DMS 273 treated with DMSO at 0.1 percent for 48 hours (cell line): ENCODE measurements at regions not wholly inside any gene's neighbourhood (a gene's known extent, or its start where the extent isn't known, plus 50 kb on each side); places are given as distances from the start of the nearest gene placed in this dataset.

Experiments
- DNase-seq: peaks from one replicate; lab custom pipeline; 2025; lab: John Stamatoyannopoulos, UW

DNA sequence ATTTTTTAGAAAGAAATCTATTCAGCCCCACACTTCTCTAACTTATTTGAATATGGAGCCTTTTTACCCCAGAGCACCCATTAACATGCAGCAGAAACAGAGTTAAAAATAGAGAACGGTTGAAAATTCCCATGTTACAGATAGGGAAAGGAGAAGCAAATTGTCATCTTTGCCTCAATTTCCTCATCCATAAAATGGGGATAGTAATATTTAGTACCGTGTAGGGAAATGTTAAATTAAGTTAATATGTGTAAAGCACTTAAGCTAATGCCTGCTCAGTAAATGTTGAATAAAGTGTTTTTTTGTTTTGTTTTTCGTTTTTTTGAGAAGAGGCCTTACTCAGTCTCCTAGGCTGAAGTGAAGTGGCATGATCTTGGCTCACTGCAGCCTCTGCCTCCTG is 50.3 kb downstream of the NAV1 start:
- no peak for DNase-seq

DNA sequence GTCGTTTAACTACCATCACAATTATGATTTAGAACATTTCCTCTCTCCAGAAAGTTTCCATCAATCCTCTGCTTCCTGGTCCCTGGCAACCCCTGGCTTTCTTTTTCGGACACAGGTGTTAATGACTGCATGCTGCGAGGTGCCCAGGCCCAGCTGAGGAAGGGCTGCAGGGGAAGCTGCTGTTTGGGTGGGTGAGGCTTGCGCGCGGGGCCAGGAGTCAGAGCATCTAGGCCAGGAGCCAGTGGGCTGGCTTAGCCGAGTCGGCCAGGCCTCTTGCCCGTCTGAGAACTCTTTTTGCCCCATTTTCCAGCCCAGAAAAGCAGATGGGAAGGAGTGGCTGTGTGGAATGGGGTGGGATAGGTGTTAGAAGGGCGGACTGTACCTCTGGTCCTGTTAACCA is 51.5 kb downstream of the NAV1 start:
- DNase-seq = no peak

DNA sequence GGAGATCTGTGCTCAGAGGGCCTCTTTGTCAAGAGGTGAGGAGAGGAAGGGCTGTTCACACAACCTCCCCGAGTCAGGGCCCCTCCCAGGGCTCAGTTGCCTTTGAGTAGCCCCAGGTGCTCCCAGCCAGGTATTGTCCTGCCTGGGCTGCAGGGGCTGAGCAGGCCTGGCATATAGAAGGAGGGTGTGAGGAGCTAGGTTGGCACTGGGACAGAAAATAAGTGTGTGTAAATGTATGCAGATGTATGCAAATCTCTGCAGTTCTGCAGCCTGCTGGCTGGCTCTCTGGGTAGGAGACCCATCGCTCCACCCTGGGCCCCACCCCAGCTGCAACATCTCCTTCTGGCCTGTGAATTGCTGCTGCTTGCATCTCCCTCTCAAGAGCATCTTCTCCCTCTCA is 52.4 kb downstream of the NAV1 start:
- DNase-seq = no peak

DNA sequence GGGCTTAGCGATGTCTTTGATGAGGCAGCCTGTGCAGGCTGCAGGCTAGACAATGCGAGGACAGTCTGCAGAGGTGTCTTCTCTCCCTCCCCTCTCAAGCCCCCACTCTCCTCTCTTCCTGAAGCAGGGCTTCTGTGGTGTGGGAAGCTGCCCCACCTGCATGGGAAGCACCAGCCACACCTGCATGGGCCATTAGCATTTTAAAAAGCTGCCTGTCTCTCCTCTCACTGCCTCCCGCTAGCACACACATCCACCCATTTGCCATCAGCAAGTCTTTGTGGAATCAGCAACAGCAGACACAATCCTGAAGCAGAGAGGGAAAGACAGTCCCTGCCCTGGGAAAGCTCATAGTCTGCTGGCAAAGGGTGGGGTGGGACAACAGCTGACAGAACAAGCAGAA is 53.1 kb downstream of the NAV1 start:
- no peak for DNase-seq

DNA sequence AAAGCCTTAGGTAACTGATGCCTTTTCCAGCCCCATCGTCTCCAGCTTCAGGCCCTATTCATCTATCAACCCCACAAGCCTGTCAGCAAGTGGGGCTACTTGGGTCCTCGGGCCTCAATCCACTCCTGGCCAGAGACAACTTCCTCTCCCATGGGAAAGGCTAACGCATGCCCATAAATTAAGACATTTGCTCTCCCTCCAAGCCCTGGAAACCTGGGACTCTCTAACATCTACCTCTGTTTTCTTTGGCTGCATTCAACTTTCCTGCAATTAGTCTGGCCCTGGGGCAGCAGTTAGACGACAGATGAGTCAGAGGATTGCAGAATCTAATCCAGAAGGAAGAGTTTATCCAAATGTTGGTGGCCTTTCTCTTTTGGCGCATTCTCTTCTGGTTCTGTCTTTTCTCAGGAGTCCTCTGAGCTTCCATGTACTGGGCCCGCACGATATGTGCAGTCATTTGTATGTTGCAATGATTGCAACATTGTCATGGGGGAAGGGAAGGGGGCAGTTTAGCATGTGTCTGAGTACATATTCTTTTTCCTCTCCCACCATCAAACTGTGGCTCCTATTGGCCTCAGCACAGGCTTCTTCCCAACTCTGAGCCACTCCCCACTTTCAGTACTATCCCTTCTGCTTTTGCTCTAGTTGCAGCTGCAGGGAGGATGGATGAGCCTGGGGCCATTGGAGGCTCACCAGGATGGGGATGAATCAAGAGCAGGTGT is 54.4 kb downstream of the NAV1 start:
- DNase-seq = no peak

DNA sequence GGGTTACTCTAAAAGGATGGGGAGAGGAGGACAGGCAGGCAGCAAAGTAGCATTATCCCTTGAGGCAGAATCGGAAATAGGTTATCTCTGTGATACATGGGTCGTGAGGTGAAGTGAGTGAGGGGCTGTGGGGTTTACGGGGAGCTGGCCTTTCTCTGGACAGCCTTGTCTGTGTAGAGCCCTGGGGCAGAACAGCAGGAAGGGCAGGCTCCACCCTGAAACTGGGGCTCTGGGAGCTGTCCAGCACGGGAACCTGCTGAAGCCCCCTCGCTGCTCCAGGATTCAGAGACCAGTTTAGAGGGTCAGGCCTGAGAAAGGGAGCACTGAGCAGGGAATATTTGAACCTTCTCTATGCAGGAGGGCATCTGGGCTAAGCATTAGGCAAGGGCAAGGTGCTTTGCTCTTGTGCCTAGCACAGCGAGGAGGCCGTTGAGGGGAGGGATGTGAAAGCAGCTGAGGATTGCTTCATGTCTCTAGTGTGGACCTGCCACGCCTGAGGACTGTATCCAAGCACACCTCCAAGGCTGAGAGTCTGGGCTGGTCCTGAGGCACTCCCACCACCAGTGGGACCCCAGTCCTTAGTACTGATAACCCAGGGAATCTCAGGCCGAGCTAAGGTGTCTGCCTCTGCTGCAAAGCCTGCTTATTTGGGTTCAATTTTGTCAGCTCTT is 55.8 kb downstream of the NAV1 start:
- no peak for DNase-seq

DNA sequence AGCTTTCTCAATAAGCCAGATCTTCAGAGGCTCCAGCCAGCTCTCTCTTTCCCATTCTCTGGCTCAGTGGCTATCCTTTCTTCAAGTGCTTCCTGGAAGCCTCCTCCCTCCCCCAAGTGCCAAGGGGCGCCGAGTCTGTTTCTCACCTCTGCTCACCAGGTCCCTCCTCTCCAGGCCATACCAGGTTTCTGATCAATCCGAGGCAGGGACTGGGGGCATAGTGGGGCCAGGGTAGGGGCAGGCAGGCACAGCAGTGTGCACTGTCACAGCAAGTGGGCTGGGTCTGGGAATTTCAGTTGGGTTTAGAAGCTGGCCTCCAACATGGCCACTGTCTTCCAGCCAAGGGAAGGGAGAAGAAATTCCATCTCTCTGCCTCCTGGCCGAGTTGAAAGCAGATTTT is 56.5 kb downstream of the NAV1 start:
- DNase-seq = no peak

DNA sequence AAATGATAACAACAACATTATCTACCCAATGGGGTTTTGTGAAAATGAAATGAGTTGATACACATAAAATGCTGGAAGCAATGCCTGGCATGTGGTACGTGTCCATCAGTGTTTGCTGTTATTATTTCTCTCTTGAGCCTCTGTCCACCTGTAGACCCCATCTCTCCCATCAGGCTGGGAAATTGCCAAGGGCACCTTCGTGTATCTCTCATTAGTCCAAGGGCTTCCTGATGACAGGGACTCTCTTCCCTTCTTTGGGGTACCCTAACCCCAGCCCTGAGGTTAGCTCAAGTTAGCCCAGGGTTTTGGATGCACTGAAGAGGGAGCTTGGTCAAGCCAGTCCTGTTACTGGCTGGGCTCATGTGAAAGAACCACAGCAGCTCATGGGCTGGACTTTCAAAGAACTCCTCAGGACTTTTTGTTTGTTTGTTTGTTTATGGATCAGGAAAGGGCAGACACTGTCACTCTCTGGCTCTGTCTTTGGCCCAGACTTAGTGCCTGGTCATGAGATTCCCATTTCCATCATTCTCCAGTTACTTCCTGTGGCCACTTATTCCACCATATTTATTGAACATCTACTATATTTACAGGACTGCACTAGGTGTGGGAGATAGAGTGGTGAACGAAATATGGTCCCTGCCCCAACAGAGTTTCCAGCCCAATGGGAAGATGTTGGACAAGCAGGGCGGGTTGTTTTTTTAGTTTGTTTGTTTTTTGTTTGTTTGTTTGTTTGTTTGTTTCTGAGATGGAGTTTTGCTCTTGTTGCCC is 57.4 kb downstream of the NAV1 start:
- DNase-seq = no peak

DNA sequence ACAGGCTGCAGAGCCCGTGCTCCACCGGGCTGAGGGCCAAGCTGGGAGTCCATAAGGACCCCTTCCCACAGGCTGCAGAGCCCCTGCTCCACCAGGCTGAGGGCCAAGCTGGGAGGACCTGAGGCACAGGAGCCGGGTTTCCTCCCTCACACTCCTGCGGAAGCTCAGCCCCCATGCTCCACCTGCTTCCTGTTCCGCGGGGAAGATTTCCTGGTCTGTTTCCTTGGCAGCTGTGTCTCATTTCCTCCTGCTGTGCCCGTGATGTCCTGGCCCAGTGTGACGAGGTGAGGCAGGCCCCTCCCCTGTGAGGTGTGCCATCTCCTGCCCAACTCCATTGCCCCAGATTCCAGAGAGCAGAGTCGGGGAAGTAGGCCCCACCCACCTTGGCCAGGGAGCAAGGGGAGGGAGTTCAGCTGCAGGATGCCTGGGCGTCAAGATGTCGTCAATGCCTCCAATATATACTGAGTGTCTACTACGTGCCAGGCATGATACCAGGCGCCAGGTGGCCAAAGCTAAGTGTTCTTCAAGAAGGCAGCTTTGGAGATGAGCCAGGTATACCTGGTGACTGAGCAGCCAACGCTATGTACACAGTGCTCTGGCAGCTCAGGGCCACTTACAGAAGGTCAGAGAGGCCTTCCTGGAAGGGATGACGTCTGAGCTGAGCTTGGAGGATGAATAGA is 58.8 kb downstream of the NAV1 start:
- no peak for DNase-seq

DNA sequence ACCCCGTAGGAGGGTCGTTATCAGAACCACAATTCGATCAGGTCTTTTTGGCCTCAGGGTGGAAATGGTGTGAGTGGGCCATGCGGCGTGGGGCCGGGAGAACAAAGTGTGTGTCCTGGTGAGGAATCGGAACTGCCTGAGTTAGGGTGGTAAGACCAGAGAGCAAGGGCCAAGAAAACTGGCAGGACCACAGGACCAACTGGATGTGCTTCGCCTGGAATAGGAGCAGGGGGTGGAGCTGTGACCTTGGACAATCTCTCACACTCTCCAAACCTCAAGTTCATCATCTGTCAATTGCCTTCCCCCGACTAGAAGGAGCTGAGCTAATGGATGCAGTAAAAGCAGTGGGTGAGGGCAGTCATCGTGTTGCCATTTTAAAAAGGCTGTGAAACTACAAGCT is 59.5 kb downstream of the NAV1 start:
- DNase-seq = no peak

DNA sequence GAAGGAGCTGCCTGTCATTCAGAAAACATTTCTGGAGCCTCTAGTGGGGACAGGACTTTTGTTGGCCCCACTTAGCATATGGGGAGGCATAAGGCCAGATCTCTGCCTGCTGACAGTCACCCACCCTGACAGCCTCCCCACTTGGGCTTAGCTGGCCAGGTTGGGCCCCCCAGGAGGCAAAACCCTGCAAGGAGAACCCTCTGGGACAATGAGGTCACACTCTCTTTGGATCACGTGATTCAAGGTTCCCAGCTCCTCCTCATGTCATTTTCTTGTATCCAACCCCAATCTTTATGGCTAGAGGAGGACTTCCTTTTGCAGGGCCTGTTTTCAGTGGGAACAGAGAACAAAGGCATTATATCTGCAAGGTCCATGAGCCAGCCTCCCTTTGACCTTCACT is 60.0 kb downstream of the NAV1 start:
- no peak for DNase-seq

DNA sequence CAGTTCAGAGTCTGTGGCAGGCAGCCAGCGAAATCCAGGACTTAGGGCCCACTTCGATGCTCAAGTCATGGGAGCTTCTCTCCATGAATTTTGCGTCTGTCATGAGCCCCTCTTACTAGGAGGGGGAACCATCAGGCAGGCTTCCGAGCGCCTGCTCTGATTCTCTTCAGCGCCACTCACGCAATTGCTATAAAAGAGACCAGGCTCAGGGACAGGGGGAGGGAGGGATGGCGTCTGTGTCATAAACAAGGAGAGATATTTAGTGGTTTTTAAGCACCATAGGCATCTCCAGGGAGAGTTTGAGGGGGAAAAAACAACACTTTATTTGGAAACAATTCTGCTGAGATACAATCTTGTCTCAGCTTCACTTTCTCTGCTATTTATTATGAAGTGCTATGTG is 60.6 kb downstream of the NAV1 start:
- DNase-seq = no peak

DNA sequence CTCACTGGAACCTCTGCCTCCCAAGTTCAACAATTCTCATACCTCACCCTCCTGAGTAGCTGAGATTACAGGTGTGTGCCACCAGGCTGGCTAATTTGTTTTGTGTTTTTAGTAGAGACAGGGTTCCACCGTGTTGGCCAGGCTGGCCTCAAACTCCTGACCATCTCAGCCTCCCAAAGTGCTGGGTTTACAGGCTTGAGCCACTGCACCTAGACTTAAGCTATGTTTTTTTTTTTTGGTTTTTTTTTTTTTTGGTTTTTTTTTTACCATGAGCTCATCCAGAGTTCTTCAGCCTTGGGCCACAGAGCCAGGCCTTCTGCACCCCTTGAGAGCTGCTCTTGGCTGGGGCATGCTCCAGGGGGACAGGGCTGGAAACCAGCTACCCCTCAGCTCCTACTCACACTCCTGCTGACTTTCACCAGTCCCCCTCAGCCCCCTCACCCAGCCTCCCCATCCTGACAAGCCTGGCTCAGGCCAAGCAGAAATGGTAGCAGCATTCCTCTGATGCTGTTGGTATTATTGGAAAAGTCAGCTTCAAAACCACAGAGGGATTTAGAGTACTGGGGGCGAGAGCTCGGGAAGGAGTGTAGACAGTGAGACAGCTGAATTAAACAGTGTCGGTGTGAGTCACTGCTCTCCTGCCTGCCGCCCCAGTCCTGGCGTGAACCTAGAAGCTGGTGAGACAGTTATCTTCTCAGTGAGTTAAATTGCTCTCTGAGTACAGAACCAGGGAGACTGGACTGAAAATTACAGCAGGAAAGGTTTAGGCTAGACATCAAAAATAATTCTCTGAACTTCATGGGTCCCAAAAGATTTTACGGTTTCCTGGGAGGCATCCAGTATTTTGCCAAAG is 63.7 kb downstream of the NAV1 start:
- no peak for DNase-seq

DNA sequence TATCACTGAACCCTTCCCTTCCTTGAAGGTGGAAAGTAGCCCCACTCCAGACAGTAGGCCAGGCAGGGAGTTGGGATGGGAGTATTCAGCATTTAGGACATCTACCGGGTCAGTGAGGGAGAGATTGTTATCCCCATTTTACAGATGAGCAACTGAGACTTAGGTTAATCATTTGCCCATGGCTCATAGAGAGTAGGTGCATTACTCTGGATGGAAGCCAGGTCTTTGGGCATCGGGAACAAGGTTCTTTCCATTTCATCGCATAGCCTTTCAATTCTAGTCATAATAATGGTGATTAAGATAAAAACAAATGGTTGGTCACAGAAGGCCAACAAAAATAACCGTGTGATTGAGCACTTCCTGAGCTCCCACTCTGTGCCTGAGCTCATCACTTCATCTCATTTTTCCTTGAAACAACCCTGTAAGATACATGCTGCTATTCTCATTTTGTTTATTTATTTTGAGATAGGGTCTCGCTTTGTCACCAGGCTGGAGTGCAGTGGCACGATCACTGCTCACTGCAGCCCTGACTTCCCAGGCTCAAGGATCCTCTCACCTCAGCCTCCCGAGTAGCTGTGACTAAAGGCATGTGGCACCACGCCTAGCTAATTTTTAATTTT is 64.8 kb downstream of the NAV1 start:
- no peak for DNase-seq

DNA sequence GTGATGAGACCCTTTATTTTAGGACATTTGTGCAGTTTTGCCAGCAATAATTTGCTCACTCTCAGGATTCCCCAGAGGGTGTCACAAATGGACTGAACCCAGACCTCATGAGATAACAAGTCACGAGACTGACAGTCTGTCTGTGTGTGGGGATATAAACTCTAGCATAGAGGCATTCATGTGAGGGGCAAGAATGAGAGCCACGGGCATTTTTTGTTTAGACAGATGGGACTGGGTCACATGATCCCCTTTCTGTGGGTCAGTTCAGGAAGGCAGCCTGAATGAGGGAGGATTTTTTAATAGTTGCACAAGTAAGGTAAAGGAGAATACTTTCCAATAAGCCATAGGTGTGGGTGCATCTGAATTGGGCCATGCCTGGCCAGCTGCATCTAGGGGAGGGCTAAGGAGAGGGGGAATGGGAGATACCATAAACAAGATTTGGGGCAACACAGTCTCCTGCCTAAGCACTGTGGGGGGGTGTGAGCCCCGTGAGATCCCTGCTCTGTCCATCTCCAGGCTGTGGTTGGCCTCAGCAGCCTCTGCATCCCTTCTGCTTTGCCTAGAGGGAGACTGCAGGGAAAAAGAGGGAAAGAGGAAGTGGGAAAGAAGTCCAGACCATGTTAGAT is 66.6 kb downstream of the NAV1 start:
- no peak for DNase-seq

DNA sequence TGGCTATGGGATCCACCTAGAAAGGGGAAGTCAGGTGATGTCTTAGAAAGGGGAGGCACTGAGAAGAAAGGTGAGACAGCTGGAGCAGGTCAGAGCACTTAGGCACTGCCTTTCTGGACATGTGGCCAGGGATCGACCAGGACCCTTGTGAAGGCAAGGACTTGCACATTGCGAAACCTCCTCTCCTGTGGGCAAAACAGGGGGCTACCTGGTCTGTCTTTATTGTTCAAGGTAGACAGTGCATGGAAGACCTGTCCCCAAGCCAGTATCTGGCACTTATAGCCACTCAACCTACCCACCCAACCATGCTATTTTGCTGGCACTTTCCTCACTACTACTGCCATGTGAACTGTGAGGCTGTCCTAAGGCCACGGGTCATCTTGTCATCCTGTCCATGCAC is 67.2 kb downstream of the NAV1 start:
- DNase-seq = no peak

DNA sequence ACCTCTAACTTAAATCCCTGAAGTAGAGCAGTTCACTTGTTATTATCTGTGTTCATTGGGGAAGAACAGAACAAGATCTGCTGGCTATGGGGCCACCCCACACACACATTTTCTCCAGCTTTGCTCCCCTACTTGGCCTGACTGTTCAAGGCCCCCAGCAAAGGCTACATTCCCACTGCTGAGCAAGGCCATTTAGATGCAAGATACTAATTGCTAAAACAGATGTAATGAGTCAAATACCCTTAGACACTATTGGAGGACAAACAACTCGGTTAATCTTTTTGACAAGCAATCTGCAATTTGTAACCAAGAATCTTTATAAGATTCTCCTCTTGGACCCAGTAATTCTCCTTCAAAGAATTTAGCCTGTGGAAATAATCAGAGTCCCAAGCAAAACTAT is 67.7 kb downstream of the NAV1 start:
- no peak for DNase-seq

DNA sequence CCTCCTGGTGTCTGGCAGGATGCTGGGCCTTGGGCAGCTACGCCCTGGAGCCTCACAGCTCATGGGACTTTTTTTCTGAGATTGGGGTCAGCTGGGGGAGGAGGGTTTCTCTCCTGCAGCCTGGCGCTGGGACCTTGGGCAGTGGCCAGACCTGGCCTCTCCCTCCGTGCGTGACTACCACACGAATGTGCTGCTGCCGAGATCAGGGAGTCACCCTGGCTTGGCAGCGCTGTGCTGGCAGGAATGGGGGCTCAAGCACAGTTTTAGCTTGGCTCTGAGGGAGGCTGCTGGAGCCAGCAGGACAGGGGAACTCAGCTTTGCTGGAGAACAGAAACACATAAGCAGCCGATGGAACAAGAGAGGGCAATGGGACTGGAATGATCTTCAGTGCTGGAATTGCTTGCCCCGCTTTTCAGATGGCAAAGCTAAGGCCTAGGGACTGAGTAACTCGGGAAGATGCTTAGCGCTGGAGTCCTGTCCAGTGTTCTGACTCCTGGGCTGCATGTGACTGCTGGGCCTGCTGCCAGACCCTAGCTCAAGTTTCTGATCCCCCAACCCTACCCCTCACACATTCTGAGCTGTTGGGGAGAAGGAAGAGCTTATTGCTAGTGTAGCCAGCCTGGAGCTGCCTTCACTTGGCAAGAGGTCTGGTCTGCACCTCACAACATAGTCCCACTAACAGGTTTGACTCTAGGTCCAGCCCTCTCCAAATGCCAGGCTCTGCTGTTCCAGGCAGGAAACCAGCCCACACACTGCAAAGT is 69.9 kb downstream of the NAV1 start:
- DNase-seq = no peak

DNA sequence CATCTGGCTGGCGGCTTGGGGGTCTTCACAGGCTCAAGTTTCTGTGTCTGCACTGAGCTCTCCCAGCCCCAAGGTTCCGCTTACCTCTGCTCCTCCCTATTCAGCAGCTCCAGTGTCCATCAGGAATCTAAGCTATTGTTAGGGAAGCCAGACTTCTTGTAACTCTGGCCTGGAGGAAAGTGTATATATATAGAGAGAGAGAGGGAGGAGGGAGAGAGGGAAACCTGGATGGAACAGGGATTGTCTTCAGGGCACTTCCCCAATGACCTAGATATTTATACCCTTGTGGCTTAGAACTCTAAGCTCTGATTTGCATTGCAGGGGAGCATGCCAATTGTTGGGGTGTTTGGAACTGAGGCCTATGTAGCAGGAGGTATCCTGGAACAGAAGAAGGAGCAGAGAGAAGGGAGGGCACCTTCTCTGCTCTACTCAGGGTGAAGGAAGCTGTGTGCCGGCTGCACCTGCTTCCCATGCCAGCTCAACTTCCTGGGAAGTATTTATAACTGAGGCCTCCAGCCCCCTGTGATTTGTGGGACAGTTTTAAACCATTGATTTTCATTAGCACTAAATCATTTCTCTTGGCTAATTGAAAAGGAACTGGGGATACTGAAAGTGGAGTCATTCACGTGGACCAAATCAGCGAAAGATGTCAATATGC is 70.9 kb downstream of the NAV1 start:
- no peak for DNase-seq

DNA sequence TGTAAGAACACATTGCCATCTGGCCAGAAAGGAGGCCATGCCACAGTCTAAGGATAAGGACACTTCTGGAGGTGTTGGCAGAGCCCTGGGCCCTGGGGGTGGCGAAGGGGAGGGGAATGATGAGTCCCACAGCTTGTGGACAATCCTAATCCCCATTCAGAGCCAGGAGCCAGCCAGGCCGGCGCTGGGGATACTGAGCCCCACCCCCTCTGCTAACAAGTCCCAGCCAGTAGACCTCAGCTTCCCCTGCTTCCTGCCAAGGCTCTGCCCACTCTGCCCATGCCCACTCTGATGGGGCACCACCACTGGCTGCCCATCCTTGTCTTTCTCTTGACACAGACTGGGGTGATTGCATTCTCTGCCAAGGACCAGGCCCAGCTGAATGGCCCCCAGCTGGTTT is 71.9 kb downstream of the NAV1 start:
- no peak for DNase-seq
